ENCODE measurements at regions not wholly inside any gene's neighbourhood (a gene's known extent, or its start where the extent isn't known, plus 50 kb on each side); places are given as distances from the start of the nearest gene placed in this dataset.

- no peaks in the 10 kb centered on the region for H3K27me3 ChIP-seq (ENCODE audit: control insufficient read depth, insufficient read depth, low read length)
- CTCF ChIA-PET: interaction anchor here (0.6 to 0.8 kb wide), 3 partner anchors 11 to 650 kb away, joined by 3 read pairs; no protein-coding TSS in a partner anchor
- H3K4me3 ChIP-seq (ENCODE audit: low read depth, low read length): no peak overlapping the region
- POLR2A ChIA-PET: no interaction called here
- TF ChIP-seq CTCF (IDR thresholded peaks at IDR 0.05; ENCODE audit: insufficient read depth, low read depth, low read length): no peak
- no peaks in the 10 kb centered on the region for H3K36me3 ChIP-seq (ENCODE audit: control insufficient read depth, insufficient read depth, low read length)
- no peak for DNase-seq (ENCODE audit: low read depth)
Measured at GRCh38 chr18:42409005-42409404, 454.0 kb downstream of the PIK3C3 start.

GRCh38 chr18:42412281-42412680 is 457.2 kb downstream of the PIK3C3 start:
- DNase-seq (ENCODE audit: low read depth): no peak
- no peak for TF ChIP-seq CTCF (IDR thresholded peaks at IDR 0.05; ENCODE audit: insufficient read depth, low read depth, low read length)
- ChIA-PET POLR2A (no interaction called here), CTCF (no interaction called here)
- Histone ChIP-seq H3K4me3 (ENCODE audit: low read depth, low read length) (no peak overlapping the region), H3K27me3 (ENCODE audit: control insufficient read depth, insufficient read depth, low read length) (no peaks in the 10 kb centered on the region), H3K36me3 (ENCODE audit: control insufficient read depth, insufficient read depth, low read length) (no peaks in the 10 kb centered on the region)

GRCh38 chr18:42412896-42413295 is 457.9 kb downstream of the PIK3C3 start:
- DNase-seq (ENCODE audit: low read depth): no peak
- CTCF ChIA-PET: no interaction called here
- Histone ChIP-seq H3K36me3 (ENCODE audit: control insufficient read depth, insufficient read depth, low read length) (no peaks in the 10 kb centered on the region), H3K27me3 (ENCODE audit: control insufficient read depth, insufficient read depth, low read length) (no peaks in the 10 kb centered on the region), H3K4me3 (ENCODE audit: low read depth, low read length) (no peak overlapping the region)
- TF ChIP-seq CTCF (IDR thresholded peaks at IDR 0.05; ENCODE audit: insufficient read depth, low read depth, low read length): no peak
- POLR2A ChIA-PET: no interaction called here

GRCh38 chr18:42413870-42414269 is 458.8 kb downstream of the PIK3C3 start:
- TF ChIP-seq CTCF (IDR thresholded peaks at IDR 0.05; ENCODE audit: insufficient read depth, low read depth, low read length): no peak
- ChIA-PET POLR2A (no interaction called here), CTCF (no interaction called here)
- Histone ChIP-seq H3K36me3 (ENCODE audit: control insufficient read depth, insufficient read depth, low read length) (no peaks in the 10 kb centered on the region), H3K27me3 (ENCODE audit: control insufficient read depth, insufficient read depth, low read length) (no peaks in the 10 kb centered on the region), H3K4me3 (ENCODE audit: low read depth, low read length) (no peak overlapping the region)
- DNase-seq (ENCODE audit: low read depth): no peak

DNA sequence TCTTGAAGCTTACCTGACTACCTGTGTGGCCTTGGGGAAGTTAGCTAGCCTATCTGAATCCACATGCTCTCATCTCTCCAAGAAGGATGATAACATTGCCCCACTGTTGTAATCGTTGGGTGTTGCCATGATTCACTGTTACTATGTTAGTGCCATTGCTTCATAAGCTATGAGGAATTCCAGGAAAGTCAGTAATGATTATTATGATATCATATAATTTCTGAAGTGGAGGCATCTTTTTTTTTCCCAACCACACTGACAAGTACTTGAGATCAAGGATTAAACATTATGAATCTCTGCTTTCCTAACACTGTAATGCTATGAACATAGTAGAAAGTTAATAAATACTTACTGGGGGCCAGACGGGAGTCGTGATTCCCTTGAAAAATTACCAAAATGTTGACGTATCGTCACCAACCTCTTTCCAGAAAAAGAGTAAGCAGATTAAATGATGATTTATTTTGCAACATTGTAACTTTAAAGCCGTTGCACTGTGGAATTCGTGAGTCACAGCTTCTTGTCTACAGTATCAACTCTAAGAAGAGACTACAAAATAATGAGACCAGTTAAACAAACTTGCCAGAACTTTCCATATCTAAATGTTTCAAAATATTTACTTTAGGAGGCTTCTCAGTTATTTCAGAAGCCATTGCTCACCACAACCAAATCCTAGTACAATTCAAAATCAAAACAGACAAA is 459.9 kb downstream of the PIK3C3 start:
- no peak overlapping the region for H3K4me3 ChIP-seq (ENCODE audit: low read depth, low read length)
- no peak for TF ChIP-seq CTCF (IDR thresholded peaks at IDR 0.05; ENCODE audit: insufficient read depth, low read depth, low read length)
- H3K27me3 ChIP-seq (ENCODE audit: control insufficient read depth, insufficient read depth, low read length): no peaks in the 10 kb centered on the region
- POLR2A ChIA-PET: no interaction called here
- DNase-seq (ENCODE audit: low read depth): no peak
- no peaks in the 10 kb centered on the region for H3K36me3 ChIP-seq (ENCODE audit: control insufficient read depth, insufficient read depth, low read length)
- CTCF ChIA-PET: interaction anchor here (1.0 kb wide), 1 partner anchor 10 kb away, joined by 3 read pairs; no protein-coding TSS in a partner anchor
